ENCODE measurements at regions not wholly inside any gene's neighbourhood (a gene's known extent, or its start where the extent isn't known, plus 50 kb on each side); places are given as distances from the start of the nearest gene placed in this dataset.

- no peak for ATAC-seq
- H3K36me3 ChIP-seq (ENCODE audit: insufficient read depth) = no peaks in the 10 kb centered on the region
- peaks cover 2% of the 10 kb centered on the region for H3K27me3 Mint-ChIP-seq (ENCODE audit: insufficient read depth, low read depth, poor library complexity)
Measured at GRCh38 chrX:151825007-151825406, 87.7 kb upstream of the MAGEA4 start.

More at GRCh38 chrX:151825007-151825406, 87.7 kb upstream of the MAGEA4 start:
- Histone ChIP-seq H2AFZ (no peak overlapping the region), H3F3A (replicated peaks; ENCODE audit: low read depth) (no peaks in the 10 kb centered on the region), H3K79me2 (replicated peaks; ENCODE audit: insufficient read depth) (no peaks in the 10 kb centered on the region), H3K27me3 (ENCODE audit: insufficient read depth) (no peaks in the 10 kb centered on the region), H3K4me1 (ENCODE audit: insufficient read depth) (no peaks in the 10 kb centered on the region), H3K4me2 (no peak overlapping the region), H3K9me2 (ENCODE audit: insufficient read depth) (no peaks in the 10 kb centered on the region; the same call in 1 of the 2 replicates), H3K27ac (ENCODE audit: low read depth) (no peak overlapping the region), H4K20me1 (replicated peaks; ENCODE audit: insufficient read depth) (no peaks in the 10 kb centered on the region), H3K4me3 (no peak overlapping the region)
- H3K9me3 Mint-ChIP-seq = no peaks in the 10 kb centered on the region
- no peak overlapping the region for H3K27ac Mint-ChIP-seq
- H3K4me1 Mint-ChIP-seq = peaks cover 5% of the 10 kb centered on the region; the same call in 1 of the 3 replicates
- DNase-seq (ENCODE audit: low spot score) = no peak
- no peak overlapping the region for H3K4me3 Mint-ChIP-seq
- no peaks in the 10 kb centered on the region for H3K36me3 Mint-ChIP-seq (ENCODE audit: low read depth)
- no peak for TF ChIP-seq CREB1 (CRISPR knock-in tag; IDR thresholded peaks at IDR 0.05; ENCODE audit: low read depth)
- TF ChIP-seq REST (IDR thresholded peaks at IDR 0.05; ENCODE audit: unreplicated experiment) = no peak
- no peak for TF ChIP-seq STAT1 (IDR thresholded peaks at IDR 0.05; ENCODE audit: unreplicated experiment)
- no peak for TF ChIP-seq EZH2 (IDR thresholded peaks at IDR 0.05; ENCODE audit: low read depth, unreplicated experiment)
- TF ChIP-seq EZH2phosphoT487 (IDR thresholded peaks at IDR 0.05; ENCODE audit: unreplicated experiment) = no peak
- TF ChIP-seq CTCF (conservative IDR thresholded peaks at IDR 0.05; ENCODE audit: low read depth in 2 of 2) = no peak
- TF ChIP-seq ETS1 (IDR thresholded peaks at IDR 0.05) = no peak
- no peak for TF ChIP-seq ZNF331 (CRISPR knock-in tag; IDR thresholded peaks at IDR 0.05; ENCODE audit: low read depth)
- TF ChIP-seq ZNF462 (CRISPR knock-in tag; IDR thresholded peaks at IDR 0.05) = no peak
- TF ChIP-seq ZNF114 (CRISPR knock-in tag; IDR thresholded peaks at IDR 0.05) = no peak
- no peak for TF ChIP-seq POLR2AphosphoS5 (IDR thresholded peaks at IDR 0.05; ENCODE audit: low read depth)
- no peak for TF ChIP-seq NANOG (IDR thresholded peaks at IDR 0.05; ENCODE audit: borderline replicate concordance)
- no peak for TF ChIP-seq JUNB (IDR thresholded peaks at IDR 0.05; ENCODE audit: unreplicated experiment)

Data from GM23338 (cell line).